ENCODE measurements at regions not wholly inside any gene's neighbourhood (a gene's known extent, or its start where the extent isn't known, plus 50 kb on each side); places are given as distances from the start of the nearest gene placed in this dataset.

GRCh38 chr20:61159957-61160686, 91.9 kb upstream of the CDH4 start (continued):
- TF ChIP-seq GTF2F1 (IDR thresholded peaks at IDR 0.05; ENCODE audit: borderline replicate concordance, low read depth, low read length) (no peak), RAD21 (IDR thresholded peaks at IDR 0.05 in 1 of 2, conservative IDR thresholded peaks at IDR 0.05 in 1 of 2; ENCODE audit: low read depth in 2 of 2, low read length in 2 of 2) (no peak), CREB1 (IDR thresholded peaks at IDR 0.05) (no peak), FOSL1 (IDR thresholded peaks at IDR 0.05; ENCODE audit: insufficient read depth, low read depth, low read length) (no peak), YY1 (IDR thresholded peaks at IDR 0.05; ENCODE audit: low read depth, low read length) (no peak)

Data from H1 (cell line).